Esophagus squamous epithelium (tissue), 4 donors: ENCODE measurements at regions not wholly inside any gene's neighbourhood (a gene's known extent, or its start where the extent isn't known, plus 50 kb on each side); places are given as distances from the start of the nearest gene placed in this dataset.

Experiments
- POLR2A ChIP-seq, 4 donors: fragments of 450-650 bp; IDR thresholded peaks; one replicate each; pipeline ENCODE4 v1.6.1; 2017; ENCODE audit warnings: antibody characterized with exemption in 4 of 4, mild to moderate bottlenecking in 4 of 4, moderate library complexity in 3 of 4
- TF ChIP-seq, protein P1 (sequence below), 6 experiments: fragments of 450-650 bp in 4 of 6; fragments of 200-600 bp in 2 of 6; sonication (generic) in 2 of 6; IDR thresholded peaks; one replicate each; pipeline ENCODE4 v1.5.1; 2016 to 2019; ENCODE audit warnings: antibody characterized with exemption in 6 of 6, mild to moderate bottlenecking in 4 of 6, moderate library complexity in 4 of 6

- TF ChIP-seq, protein P1, sequence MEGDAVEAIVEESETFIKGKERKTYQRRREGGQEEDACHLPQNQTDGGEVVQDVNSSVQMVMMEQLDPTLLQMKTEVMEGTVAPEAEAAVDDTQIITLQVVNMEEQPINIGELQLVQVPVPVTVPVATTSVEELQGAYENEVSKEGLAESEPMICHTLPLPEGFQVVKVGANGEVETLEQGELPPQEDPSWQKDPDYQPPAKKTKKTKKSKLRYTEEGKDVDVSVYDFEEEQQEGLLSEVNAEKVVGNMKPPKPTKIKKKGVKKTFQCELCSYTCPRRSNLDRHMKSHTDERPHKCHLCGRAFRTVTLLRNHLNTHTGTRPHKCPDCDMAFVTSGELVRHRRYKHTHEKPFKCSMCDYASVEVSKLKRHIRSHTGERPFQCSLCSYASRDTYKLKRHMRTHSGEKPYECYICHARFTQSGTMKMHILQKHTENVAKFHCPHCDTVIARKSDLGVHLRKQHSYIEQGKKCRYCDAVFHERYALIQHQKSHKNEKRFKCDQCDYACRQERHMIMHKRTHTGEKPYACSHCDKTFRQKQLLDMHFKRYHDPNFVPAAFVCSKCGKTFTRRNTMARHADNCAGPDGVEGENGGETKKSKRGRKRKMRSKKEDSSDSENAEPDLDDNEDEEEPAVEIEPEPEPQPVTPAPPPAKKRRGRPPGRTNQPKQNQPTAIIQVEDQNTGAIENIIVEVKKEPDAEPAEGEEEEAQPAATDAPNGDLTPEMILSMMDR (IDR thresholded peaks at IDR 0.05): no peak
- TF ChIP-seq POLR2A (IDR thresholded peaks at IDR 0.05): no peak
These were observed 58.2 kb downstream of the OR10A6 start for GRCh38 chr11:7872890-7873289.
